ENCODE measurements at regions not wholly inside any gene's neighbourhood (a gene's known extent, or its start where the extent isn't known, plus 50 kb on each side); places are given as distances from the start of the nearest gene placed in this dataset.

DNA sequence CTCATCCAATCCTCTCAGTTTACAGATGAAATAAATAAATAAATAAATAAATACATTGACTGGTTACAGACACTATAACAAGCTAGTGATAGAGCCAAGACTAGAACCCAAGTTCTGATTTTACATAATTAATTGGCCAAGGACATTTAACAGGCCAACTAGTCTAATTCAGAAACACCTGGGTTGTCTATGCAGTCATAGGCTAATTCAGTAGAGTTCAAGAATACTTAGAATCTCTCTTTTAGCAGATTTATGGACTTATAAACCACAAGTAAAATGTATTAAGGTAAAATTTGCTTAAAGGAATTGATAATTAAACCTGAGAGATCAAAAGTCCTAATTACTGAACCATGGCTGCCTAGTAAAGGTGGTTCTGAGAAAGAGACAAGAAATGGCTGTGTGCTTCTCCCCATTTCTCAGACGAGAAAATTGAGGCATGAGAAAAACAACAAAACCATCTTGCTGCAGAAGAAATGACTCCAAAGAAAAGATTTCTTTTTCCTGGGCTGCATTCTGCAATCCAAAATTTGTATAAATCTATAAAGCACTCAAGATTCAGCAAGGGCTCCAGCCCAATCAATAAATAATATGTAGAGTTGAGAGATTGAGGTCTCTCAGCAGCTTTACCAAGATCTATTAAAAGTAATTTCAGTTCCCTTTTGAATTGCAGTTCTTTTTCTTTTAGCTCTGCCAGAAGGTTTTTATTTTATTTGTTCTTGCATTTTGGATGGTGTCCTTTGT is 98.3 kb downstream of the DUSP10 start:
- TF ChIP-seq, protein P1, sequence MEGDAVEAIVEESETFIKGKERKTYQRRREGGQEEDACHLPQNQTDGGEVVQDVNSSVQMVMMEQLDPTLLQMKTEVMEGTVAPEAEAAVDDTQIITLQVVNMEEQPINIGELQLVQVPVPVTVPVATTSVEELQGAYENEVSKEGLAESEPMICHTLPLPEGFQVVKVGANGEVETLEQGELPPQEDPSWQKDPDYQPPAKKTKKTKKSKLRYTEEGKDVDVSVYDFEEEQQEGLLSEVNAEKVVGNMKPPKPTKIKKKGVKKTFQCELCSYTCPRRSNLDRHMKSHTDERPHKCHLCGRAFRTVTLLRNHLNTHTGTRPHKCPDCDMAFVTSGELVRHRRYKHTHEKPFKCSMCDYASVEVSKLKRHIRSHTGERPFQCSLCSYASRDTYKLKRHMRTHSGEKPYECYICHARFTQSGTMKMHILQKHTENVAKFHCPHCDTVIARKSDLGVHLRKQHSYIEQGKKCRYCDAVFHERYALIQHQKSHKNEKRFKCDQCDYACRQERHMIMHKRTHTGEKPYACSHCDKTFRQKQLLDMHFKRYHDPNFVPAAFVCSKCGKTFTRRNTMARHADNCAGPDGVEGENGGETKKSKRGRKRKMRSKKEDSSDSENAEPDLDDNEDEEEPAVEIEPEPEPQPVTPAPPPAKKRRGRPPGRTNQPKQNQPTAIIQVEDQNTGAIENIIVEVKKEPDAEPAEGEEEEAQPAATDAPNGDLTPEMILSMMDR (IDR thresholded peaks at IDR 0.05) = no peak
- TF ChIP-seq POLR2A (IDR thresholded peaks at IDR 0.05) = no peak

All from body of pancreas (tissue), 4 donors.